PFSK-1 (cell line): ENCODE measurements at regions not wholly inside any gene's neighbourhood (a gene's known extent, or its start where the extent isn't known, plus 50 kb on each side); places are given as distances from the start of the nearest gene placed in this dataset.

ENCODE experiments used
- FOXP2 ChIP-seq: optimal IDR thresholded peaks from 2 replicates; pipeline ENCODE3; 2011; ENCODE audit warnings: borderline replicate concordance, control low read depth, inconsistent platforms; ENCODE audit not compliant: insufficient read depth; ENCODE audit errors: extremely low read length, extremely low read depth
- POLR2AphosphoS5 ChIP-seq: IDR thresholded peaks from 2 replicates; pipeline ENCODE4 v1.6.1; 2012; ENCODE audit warnings: low read depth, mild to moderate bottlenecking, control low read depth, low read length, moderate library complexity
- REST ChIP-seq, 2 experiments: IDR thresholded peaks; 2 replicates each; pipeline versions ENCODE4 v1.6.1 to v1.8.0; 2011 to 2012; ENCODE audit warnings: low read depth in 2 of 2, low read length in 2 of 2, control low read depth in 1 of 2, inconsistent platforms in 1 of 2, mild to moderate bottlenecking in 1 of 2, moderate library complexity in 1 of 2; ENCODE audit not compliant: insufficient read depth in 1 of 2
- SIN3A ChIP-seq: IDR thresholded peaks from 2 replicates; pipeline ENCODE4 v1.6.1; 2012; ENCODE audit warnings: mild to moderate bottlenecking, low read length, moderate library complexity, borderline replicate concordance; ENCODE audit not compliant: insufficient read depth
- TAF1 ChIP-seq: IDR thresholded peaks from 2 replicates; pipeline ENCODE4 v1.6.1; 2012; ENCODE audit warnings: low read length, control low read depth, borderline replicate concordance; ENCODE audit not compliant: insufficient read depth

- no peak for TF ChIP-seq FOXP2
- no peak for TF ChIP-seq REST (IDR thresholded peaks at IDR 0.05; ENCODE audit: insufficient read depth in 1 of 2, low read depth in 2 of 2, low read length in 2 of 2)
- TF ChIP-seq SIN3A: no peak
- TF ChIP-seq TAF1: no peak
- no peak for TF ChIP-seq POLR2AphosphoS5
Measured at GRCh38 chr5:168152660-168153059, 138.8 kb upstream of the WWC1 start.

- TF ChIP-seq FOXP2 (no peak), REST (IDR thresholded peaks at IDR 0.05; ENCODE audit: insufficient read depth in 1 of 2, low read depth in 2 of 2, low read length in 2 of 2) (no peak), POLR2AphosphoS5 (no peak), TAF1 (no peak), SIN3A (no peak)
Measured at GRCh38 chr5:168153263-168153875, 138.1 kb upstream of the WWC1 start.

GRCh38 chr5:168153876-168154270 is 137.6 kb upstream of the WWC1 start:
- TF ChIP-seq POLR2AphosphoS5 (no peak), REST (IDR thresholded peaks at IDR 0.05; ENCODE audit: insufficient read depth in 1 of 2, low read depth in 2 of 2, low read length in 2 of 2) (no peak), FOXP2 (no peak), TAF1 (no peak), SIN3A (no peak)

GRCh38 chr5:168155585-168155984 is 135.9 kb upstream of the WWC1 start:
- TF ChIP-seq FOXP2: no peak
- no peak for TF ChIP-seq POLR2AphosphoS5
- TF ChIP-seq TAF1: no peak
- TF ChIP-seq REST (IDR thresholded peaks at IDR 0.05; ENCODE audit: insufficient read depth in 1 of 2, low read depth in 2 of 2, low read length in 2 of 2): no peak
- no peak for TF ChIP-seq SIN3A
